ENCODE measurements at regions not wholly inside any gene's neighbourhood (a gene's known extent, or its start where the extent isn't known, plus 50 kb on each side); places are given as distances from the start of the nearest gene placed in this dataset.

DNA sequence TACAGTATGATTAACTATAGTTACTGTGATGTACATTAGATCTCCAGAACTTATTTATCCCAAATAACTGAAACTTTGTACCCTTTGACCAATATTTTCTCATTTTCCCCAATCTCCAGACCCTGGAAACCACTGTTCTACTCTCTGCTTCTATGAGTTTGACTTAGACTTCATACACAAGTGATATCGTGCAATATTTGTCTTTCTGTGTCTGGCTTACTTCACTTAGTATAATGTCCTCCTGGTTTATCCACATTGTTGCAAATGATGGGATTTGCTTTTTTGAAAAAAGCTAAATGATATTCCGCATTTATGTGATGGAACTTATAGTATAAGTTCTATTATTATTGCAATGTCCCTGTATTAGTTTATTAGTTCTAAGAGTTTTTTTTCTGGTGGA is 81.8 kb upstream of the SOD3 start:
- DNase-seq (ENCODE audit: low spot score) = no peak
- no peak for FAIRE-seq

DNA sequence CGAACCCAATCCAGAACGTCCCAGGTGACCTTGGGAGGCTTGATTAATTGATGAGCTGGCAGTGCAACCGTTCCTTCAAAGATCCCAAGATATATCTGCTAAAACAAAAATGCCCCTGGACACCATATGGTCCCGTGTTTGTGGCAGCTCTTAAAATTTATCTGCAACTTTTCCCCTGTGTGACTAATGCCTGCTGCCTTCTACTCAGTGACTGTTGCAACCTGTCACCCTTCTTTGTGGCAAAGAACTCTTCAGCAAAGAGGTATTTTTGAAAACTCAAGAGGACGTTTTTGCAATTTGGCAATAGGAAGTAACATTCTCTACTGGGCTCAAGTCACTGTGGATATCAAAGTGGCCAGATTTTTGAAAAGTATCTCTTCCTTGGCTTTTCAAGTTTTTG is 75.8 kb upstream of the SOD3 start:
- no peak for DNase-seq (ENCODE audit: low spot score)
- no peak for FAIRE-seq

DNA sequence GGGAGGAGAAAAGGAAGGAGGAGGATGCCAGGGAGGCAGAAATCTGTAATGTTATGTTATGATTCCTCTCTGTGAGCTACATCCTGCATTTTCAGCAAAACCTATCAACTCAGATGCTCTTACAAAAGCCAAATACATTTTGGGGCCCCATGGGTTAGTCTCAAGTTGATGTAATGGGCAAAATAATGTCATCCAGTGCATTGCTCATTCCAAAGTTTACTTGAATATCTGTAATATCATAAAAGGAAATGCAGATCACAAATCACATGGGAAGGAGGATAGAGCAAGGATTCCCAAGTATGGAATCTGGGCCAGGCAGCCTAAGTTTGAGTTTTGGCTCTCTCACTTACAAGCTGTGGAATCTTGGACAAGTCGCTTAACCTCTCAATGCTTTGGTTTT is 74.9 kb upstream of the SOD3 start:
- DNase-seq (ENCODE audit: low spot score) (no peak), FAIRE-seq (no peak)

DNA sequence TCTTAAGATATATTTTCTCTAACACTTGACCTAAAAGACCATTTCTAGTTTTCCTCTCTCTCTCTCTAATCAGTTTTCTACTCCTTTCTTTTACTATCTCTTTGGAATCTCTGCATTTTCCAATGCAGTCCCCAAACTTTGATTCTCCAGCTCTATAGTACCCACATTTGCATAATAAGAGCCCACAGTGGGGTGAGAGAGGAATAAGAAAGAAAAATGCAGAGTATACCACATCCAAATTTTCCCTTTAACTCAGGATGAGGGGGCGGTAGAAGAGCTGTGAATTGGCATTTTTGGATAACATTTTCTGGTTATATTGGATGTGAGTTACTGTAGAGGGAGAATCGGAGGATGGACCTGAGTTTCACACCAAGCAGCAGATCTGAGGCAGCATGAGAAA is 74.4 kb upstream of the SOD3 start:
- DNase-seq (ENCODE audit: low spot score) (no peak), FAIRE-seq (no peak)

DNA sequence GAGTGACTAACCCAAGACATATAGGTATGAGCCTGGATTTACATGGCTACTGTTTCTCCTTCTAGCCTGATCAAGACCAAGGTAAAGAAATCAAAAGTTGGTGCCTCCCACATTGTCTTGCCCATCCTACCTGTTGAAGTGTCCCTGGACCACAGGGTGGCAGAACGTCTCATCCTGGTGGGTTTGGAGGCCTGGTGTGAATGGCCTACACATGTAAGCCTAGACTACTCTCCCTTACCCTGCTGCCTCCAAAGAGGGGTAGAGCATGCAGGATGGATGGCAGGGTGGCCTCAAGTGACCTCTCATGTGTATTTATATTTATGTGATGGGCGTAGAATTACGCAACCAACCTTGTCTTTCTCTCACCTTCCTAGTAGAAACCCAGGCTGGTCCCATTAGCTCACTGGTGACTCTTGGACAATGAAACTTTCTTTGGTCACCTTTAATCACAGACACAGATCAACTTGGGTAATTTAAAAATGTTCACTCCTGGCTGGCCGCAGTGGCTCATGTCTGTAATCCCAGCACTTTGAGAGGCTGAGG is 73.3 kb upstream of the SOD3 start:
- DNase-seq (ENCODE audit: low spot score) (no peak), FAIRE-seq (no peak)

DNA sequence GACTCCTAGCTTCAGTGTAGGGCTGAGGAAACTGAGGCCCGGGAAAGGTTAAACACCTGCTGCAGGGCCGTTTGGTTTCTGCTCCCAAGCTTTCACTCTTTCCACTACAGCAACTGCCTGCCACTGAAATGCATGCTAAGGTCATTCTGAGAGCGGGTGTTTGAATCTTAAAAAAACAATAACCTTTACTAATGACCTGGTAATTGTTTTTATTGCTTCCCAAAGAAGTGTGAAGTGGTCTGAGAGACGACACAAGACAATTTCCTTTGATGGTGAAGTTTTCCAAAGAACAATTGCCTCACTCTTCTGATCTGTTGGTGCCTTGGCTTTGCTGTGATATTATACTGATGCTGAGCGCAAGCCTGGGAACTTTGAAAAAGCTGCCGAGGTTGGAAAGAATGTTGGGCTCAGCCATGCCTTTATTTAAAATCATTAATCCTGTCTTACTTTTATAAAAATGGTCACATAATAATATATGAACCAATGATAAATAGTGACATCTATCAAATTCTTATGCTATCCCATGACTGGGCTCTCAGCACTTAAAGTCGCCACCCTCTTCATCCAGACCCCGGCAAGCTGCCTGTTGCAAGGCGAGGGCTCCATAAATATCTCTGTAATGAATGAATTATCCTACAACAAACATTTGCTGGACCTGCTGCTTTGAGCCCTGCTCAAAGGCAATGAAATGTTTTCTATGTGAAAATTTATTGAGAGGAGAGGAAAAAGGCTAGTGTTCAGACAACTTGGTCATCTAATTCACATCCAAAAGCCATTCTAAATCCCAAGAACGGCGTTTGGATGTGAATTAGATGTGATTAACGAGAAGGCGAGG is 67.8 kb upstream of the SOD3 start:
- DNase-seq (ENCODE audit: low spot score) = no peak
- no peak for FAIRE-seq

DNA sequence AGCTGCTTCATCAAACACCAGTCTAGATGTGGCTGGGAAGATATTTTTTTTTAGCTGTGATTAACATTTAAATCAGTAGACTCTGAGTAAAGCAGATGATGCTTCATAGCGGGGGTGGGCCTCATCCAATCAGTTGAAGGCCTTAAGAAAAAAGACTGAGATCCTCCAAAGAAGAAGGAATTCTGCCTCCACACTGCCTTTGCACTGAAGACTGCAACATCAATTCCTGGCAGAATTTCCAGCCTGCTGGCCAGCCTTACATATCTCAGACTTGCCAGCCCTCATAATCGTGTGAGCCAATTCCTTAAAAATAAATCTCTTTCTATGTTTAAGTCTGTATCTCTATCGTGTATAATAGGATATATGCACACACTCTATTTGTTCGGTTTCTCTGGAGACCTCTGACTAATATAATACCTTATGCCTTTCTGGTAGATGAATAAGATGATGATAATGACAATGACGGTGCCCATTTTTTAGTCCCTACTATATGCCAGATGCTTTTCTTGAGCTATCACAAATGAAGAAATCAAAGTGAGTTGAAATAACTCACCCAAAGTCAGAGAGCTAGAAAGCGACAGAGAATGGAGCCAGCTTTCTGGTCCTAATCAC is 66.1 kb upstream of the SOD3 start:
- no peak for FAIRE-seq

DNA sequence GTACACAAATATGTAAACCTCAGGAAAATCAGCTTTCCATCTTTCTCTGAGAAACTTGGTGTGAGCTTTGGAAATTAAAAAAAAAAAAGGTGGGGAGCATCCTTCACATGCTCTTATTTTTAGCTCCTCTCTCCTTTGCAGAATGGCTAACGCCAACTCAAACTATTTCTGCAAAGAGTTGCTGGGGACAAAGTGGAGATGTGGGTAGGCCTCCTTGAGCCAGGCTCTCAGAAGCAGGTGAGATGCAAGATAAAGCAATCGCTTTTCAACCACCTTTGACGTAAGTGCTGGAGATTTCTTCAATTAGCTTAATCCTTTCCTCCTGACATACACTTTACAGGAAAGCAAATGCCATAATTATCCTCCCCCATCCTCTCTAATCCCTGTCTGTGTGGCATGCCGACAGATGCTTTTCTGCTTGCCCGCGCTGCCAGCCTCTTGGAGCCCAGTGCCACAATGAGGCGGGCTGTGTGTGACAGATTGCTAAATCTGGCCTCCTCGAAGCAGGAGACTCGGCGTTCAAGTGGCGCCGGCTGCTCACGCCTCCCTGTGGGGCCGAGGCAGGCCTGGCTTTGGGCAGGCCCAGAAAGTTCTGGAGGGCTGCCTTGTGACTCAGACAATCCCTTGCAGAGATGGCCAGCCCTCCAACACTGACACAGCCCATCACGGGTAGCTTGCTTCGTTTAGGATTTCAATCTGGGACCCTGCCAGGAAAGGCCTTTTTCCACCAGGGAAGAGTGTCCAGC is 64.9 kb upstream of the SOD3 start:
- FAIRE-seq = no peak
- DNase-seq (ENCODE audit: low spot score) = no peak

More for the DNA sequence above, 66.1 kb upstream of the SOD3 start:
- no peak for DNase-seq (ENCODE audit: low spot score)

DNA sequence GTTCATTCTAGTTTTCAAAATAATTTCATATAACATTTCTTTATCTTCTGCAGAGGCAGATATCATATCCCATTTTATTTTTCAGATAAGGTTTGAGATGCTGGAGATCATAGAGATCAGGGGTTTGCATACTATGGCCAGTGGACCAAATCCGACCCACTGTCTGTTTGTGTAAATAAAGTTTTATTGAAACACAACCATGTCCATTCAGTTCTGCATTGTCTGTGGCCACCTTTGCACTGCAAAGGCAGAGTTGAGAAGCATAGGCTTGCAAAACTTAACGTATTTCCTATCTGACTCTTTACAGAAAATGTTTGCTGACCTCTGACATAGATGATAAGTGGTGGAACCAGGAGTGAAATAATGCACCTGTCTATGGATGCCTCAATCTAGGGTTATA is 63.9 kb upstream of the SOD3 start:
- FAIRE-seq = no peak
- no peak for DNase-seq (ENCODE audit: low spot score)

DNA sequence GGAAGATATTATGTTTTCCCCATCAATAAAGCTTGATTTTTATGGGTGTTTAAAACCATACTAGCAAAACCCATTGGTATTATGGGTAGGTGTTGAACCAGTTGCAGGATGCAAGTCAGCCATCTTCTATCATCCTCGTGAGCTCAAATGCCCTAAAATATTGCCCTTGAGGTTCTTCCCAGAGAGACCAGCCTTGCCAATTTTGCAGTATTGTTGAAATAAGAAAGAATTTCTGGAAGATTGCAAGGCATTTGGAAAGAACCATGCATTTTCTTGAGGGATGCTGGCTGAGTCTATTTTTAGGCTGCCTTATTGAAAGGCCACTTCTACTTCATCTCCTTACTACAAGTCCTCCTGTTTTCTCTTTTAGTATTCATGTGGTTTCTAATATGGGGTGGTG is 60.9 kb upstream of the SOD3 start:
- no peak for DNase-seq (ENCODE audit: low spot score)
- no peak for FAIRE-seq

DNA sequence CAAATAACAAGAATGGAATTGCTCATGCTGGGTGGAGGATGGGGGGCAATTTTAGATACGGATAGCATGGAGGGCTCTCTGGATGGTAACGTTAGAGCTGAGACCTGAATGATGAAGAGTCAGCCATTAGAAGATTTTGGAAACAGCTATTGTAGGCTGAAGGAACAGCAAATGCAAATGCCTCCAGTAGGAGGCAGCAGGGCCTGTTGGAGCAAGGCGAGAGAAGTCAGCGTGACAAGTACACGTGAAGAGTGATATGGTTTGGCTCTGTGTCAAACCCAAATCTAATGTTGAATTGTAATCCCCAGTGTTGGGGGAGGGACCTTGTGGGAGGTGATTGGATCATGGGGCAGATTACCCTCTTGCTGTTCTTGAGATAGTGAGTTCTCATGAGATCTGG is 59.3 kb upstream of the SOD3 start:
- FAIRE-seq = no peak
- DNase-seq (ENCODE audit: low spot score) = no peak

DNA sequence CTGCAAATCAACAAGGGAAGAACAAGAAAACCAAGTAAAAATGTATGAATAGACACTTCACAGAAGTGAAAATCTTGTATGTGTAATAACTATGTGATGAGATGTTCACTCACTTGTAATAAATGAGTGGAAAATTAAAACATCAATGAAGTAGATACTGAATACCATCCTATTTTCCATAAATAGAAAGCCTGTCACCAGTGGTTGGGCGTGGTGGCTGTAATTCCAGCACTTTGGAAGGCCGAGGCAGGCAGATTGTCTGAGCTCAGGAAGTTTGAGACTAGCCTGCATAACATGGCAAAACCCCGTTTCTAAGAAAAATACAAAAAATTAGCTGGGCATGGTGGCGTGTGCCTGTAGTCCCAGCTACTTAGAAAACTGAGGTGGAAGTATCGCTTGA is 53.5 kb upstream of the SOD3 start:
- DNase-seq (ENCODE audit: low spot score) (no peak), FAIRE-seq (no peak)

DNA sequence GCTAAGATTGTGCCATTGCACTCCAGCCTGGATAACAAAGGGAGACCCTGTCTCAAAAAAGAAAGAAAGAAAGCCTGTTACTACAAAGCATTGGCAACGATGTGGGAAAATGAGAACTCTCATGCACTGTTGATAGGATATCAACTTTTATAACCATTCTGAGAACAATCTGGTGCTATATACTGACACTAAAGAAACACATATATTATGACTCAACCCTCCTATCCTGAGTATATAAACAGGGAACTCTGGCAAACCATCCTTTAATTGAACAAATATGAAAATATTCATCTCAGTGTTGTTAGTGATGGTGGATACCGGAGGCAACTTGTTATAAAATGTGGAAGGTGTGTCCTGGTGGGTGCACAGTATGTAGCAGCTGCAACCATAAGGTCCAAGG is 53.0 kb upstream of the SOD3 start:
- FAIRE-seq (no peak), DNase-seq (ENCODE audit: low spot score) (no peak)

DNA sequence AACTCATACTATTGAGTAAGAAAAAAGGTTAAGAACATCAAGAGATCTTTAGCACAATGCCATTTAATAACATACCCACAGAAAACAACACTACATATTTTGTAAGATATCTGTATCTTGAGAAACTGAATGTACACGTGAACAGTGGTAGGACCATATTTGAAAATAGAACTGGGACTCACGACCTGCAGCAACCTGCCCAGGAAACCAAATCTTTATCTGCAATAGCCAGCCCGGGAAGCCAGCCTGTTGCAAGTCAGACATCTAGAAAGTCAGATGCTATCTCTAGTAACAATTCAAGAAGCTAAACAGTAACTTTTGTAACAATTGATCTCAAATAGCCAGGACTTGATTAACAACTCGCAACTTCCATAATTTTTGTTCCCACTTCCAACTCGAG is 52.6 kb upstream of the SOD3 start:
- DNase-seq (ENCODE audit: low spot score) (no peak), FAIRE-seq (no peak)

DNA sequence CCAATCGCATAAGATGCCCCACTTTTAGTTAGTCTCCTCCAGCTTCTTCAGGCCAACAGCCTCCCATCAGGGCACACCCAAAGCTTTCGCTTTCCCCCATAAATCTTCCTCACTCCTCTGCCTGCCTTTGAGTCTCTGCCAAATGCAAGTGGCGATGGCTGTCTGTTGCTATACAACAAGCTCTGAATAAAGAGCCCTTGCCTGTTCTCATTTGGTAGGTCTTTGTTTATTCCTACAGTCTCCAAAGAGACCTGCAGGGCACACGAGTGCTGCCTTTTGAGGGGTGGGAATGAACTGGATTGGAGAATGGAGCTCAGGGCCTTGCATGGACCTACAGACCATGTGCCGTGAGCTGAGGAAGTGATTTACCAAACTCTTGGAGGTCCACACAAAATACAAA is 52.2 kb upstream of the SOD3 start:
- DNase-seq (ENCODE audit: low spot score) = no peak
- no peak for FAIRE-seq

DNA sequence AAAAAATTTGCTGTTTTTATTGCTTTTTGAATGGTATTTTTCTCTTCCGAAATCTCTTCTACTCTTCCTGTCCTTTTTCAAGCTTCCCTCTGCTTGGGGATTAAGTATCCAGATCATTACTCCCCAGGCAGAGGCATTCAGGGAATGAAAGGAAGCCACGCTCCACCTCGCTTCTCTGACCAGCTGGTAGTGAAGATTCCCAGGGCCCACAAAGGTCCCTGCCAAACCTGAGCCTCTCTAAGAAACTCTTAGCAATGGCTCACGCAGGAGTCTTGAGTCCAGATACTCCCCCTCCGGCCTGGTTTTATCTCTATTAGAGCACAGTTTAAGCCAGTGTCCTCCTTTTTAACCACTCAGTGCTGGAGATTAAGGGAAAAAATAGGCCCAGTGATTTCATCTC is 51.4 kb upstream of the SOD3 start:
- FAIRE-seq (no peak), DNase-seq (ENCODE audit: low spot score) (no peak)

DNA sequence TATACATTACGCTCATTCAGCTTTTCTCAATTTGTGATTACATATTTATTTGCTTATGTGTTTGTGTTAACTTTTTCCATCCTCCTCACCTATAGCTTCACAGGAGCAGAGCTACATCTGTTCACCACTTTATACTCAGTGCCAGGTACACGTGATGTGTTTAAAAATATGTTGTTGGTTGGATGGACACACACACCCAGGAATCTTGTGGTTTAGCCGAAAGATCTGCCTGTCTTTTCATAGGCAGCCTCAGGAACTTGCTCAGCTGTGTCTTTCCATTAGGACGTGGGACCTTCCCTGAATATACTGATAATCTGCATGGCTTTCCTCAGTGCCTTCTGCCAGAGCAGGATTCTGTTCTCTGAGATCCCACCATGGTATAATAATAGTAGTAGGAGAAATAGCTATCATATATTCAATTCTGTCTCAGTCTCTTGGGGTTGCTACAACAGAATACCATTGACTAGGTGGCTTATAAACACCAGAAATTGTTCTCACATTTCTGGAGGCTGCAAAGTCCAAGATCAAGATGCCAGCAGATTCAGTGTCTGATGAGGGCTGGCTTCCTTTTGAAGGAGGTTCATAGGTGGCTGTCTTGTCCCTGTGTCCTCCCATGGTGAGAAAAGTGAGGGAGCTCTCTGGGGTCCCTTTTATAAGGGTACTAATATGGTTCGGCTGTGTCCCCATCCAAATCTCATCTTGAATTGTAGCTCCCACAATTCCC is 50.0 kb upstream of the SOD3 start:
- FAIRE-seq (no peak), DNase-seq (ENCODE audit: low spot score) (no peak)

Measured in urothelium cell line (cell line).